ENCODE measurements at regions not wholly inside any gene's neighbourhood (a gene's known extent, or its start where the extent isn't known, plus 50 kb on each side); places are given as distances from the start of the nearest gene placed in this dataset.
"Not testable (repeated sequence)": the region's sequence is repeated elsewhere in the genome, so short reads cannot be mapped to it uniquely, and the experiment has no call there.

- in situ Hi-C loops (cut with HindIII; ENCODE audit: low pct_unique_long_range_greater_than_20kb, low sequenced_read_pairs) (no loop called here), intact Hi-C loops (cut with micrococcal nuclease; ENCODE audit: unreplicated experiment) (no loop called here)
- Histone ChIP-seq H3K27me3 (ENCODE audit: control insufficient read depth, insufficient read depth, low read length) (no peaks in the 10 kb centered on the region), H3K36me3 (ENCODE audit: control insufficient read depth, insufficient read depth, low read length) (no peaks in the 10 kb centered on the region), H3K4me1 (ENCODE audit: control insufficient read depth, insufficient read depth, low read length) (no peaks in the 10 kb centered on the region), H3K27ac (ENCODE audit: low read length) (no peak overlapping the region), H3K4me3 (ENCODE audit: low read depth in 2 of 2, low read length in 2 of 2) (no peak overlapping the region), H3K9me3 (ENCODE audit: control insufficient read depth, insufficient read depth, low read depth, low read length) (no peaks in the 10 kb centered on the region)
- ChIA-PET POLR2A (no interaction called here), CTCF (no interaction called here)
- ATAC-seq (no peak), DNase-seq (ENCODE audit: low read depth, low spot score) (no peak)
- BruUV-seq (replicated peaks) = no TSS peak
- no peak for TF ChIP-seq CTCF (IDR thresholded peaks at IDR 0.05)
- TF ChIP-seq TCF7L2 (IDR thresholded peaks at IDR 0.05; ENCODE audit: low read depth, low read length) = no peak
- TF ChIP-seq, protein P1, sequence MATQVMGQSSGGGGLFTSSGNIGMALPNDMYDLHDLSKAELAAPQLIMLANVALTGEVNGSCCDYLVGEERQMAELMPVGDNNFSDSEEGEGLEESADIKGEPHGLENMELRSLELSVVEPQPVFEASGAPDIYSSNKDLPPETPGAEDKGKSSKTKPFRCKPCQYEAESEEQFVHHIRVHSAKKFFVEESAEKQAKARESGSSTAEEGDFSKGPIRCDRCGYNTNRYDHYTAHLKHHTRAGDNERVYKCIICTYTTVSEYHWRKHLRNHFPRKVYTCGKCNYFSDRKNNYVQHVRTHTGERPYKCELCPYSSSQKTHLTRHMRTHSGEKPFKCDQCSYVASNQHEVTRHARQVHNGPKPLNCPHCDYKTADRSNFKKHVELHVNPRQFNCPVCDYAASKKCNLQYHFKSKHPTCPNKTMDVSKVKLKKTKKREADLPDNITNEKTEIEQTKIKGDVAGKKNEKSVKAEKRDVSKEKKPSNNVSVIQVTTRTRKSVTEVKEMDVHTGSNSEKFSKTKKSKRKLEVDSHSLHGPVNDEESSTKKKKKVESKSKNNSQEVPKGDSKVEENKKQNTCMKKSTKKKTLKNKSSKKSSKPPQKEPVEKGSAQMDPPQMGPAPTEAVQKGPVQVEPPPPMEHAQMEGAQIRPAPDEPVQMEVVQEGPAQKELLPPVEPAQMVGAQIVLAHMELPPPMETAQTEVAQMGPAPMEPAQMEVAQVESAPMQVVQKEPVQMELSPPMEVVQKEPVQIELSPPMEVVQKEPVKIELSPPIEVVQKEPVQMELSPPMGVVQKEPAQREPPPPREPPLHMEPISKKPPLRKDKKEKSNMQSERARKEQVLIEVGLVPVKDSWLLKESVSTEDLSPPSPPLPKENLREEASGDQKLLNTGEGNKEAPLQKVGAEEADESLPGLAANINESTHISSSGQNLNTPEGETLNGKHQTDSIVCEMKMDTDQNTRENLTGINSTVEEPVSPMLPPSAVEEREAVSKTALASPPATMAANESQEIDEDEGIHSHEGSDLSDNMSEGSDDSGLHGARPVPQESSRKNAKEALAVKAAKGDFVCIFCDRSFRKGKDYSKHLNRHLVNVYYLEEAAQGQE (IDR thresholded peaks at IDR 0.05; ENCODE audit: insufficient read depth in 1 of 2, low read depth in 2 of 2, low read length in 1 of 2) = no peak
- TF ChIP-seq POLR2AphosphoS5 (IDR thresholded peaks at IDR 0.05; ENCODE audit: low read depth, low read length) = no peak
- no peak for TF ChIP-seq SIN3A (IDR thresholded peaks at IDR 0.05; ENCODE audit: borderline replicate concordance, insufficient read depth, low read depth, low read length)
Observed at GRCh38 chr14:40354754-40355153, 922.5 kb upstream of the FBXO33 start.

DNA sequence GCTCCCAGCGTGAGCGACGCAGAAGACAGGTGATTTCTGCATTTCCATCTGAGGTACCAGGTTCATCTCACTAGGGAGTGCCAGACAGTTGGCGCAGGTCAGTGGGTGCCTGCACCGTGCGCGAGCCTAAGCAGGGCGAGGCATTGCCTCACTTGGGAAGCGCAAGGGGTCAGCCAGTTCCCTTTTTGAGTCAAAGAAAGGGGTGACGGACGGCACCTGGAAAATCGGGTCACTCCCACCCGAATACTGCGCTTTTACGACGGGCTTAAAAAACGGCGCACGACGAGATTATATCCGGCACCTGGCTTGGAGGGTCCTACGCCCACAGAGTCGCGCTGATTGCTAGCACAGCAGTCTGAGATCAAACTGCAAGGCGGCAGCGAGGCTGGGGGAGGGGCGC, 915.9 kb upstream of the FBXO33 start:
- intact Hi-C loops (cut with micrococcal nuclease; ENCODE audit: unreplicated experiment); H3K9me3 ChIP-seq (ENCODE audit: control insufficient read depth, insufficient read depth, low read depth, low read length); H3K4me3 ChIP-seq (ENCODE audit: low read depth in 2 of 2, low read length in 2 of 2); DNase-seq (ENCODE audit: low read depth, low spot score); ATAC-seq; POLR2A ChIA-PET; H3K27ac ChIP-seq (ENCODE audit: low read length); H3K36me3 ChIP-seq (ENCODE audit: control insufficient read depth, insufficient read depth, low read length); in situ Hi-C loops (cut with HindIII; ENCODE audit: low pct_unique_long_range_greater_than_20kb, low sequenced_read_pairs); BruUV-seq (replicated peaks); H3K4me1 ChIP-seq (ENCODE audit: control insufficient read depth, insufficient read depth, low read length); CTCF ChIA-PET; H3K27me3 ChIP-seq (ENCODE audit: control insufficient read depth, insufficient read depth, low read length): not testable (repeated sequence)

GRCh38 chr14:40347675-40348074, 915.4 kb upstream of the FBXO33 start:
- DNase-seq (ENCODE audit: low read depth, low spot score) (no peak), ATAC-seq (no peak)
- POLR2A ChIA-PET = no interaction called here
- intact Hi-C loops (cut with micrococcal nuclease; ENCODE audit: unreplicated experiment) = no loop called here
- Histone ChIP-seq H3K9me3 (ENCODE audit: control insufficient read depth, insufficient read depth, low read depth, low read length) (no peaks in the 10 kb centered on the region), H3K36me3 (ENCODE audit: control insufficient read depth, insufficient read depth, low read length) (no peaks in the 10 kb centered on the region), H3K27me3 (ENCODE audit: control insufficient read depth, insufficient read depth, low read length) (no peaks in the 10 kb centered on the region), H3K4me1 (ENCODE audit: control insufficient read depth, insufficient read depth, low read length) (no peaks in the 10 kb centered on the region), H3K27ac (ENCODE audit: low read length) (no peak overlapping the region), H3K4me3 (ENCODE audit: low read depth in 2 of 2, low read length in 2 of 2) (no peak overlapping the region)
- no peak for TF ChIP-seq CTCF (IDR thresholded peaks at IDR 0.05)
- TF ChIP-seq, protein P1 (IDR thresholded peaks at IDR 0.05; ENCODE audit: insufficient read depth in 1 of 2, low read depth in 2 of 2, low read length in 1 of 2) = no peak
- TF ChIP-seq TCF7L2 (IDR thresholded peaks at IDR 0.05; ENCODE audit: low read depth, low read length) = no peak
- no peak for TF ChIP-seq SIN3A (IDR thresholded peaks at IDR 0.05; ENCODE audit: borderline replicate concordance, insufficient read depth, low read depth, low read length)
- no peak for TF ChIP-seq POLR2AphosphoS5 (IDR thresholded peaks at IDR 0.05; ENCODE audit: low read depth, low read length)
- in situ Hi-C loops (cut with HindIII; ENCODE audit: low pct_unique_long_range_greater_than_20kb, low sequenced_read_pairs) = no loop called here
- CTCF ChIA-PET = no interaction called here
- no TSS peak for BruUV-seq (replicated peaks)

All from Panc1 (cell line).